HepG2 (cell line): ENCODE measurements at regions not wholly inside any gene's neighbourhood (a gene's known extent, or its start where the extent isn't known, plus 50 kb on each side); places are given as distances from the start of the nearest gene placed in this dataset.

Experiments
- EED ChIP-seq: sonication (generic); formaldehyde crosslinking; IDR thresholded peaks from 2 replicates; pipeline ENCODE4 v1.5.0; 2020; ENCODE audit warnings: mild to moderate bottlenecking, missing genetic modification reagents
- GATAD2A ChIP-seq: IDR thresholded peaks from 2 replicates; pipeline ENCODE4 v1.6.1; 2016
- KLF13 ChIP-seq: sonication (generic); formaldehyde crosslinking; IDR thresholded peaks from 2 replicates; pipeline ENCODE4 v1.4.0; 2020; ENCODE audit warnings: mild to moderate bottlenecking, missing genetic modification reagents
- NFATC3 ChIP-seq: sonication (generic); formaldehyde crosslinking; IDR thresholded peaks from 2 replicates; pipeline ENCODE4 v1.5.1; 2020; ENCODE audit warnings: mild to moderate bottlenecking, missing genetic modification reagents
- POGK ChIP-seq: sonication (generic); formaldehyde crosslinking; conservative IDR thresholded peaks from 2 replicates; pipeline ENCODE4 v1.8.0; 2022; ENCODE audit warnings: mild to moderate bottlenecking, moderate library complexity, missing genetic modification reagents
- SKI ChIP-seq: fragments of 450-650 bp; IDR thresholded peaks from one replicate; pipeline ENCODE4 v1.6.1; 2018; ENCODE audit warnings: mild to moderate bottlenecking; ENCODE audit not compliant: partially characterized antibody
- U2AF1 ChIP-seq: fragments of 200-400 bp; formaldehyde crosslinking; optimal IDR thresholded peaks from 2 replicates; pipeline ENCODE3; 2017; ENCODE audit warnings: mild to moderate bottlenecking, low read depth, low read length
- ZNF230 ChIP-seq: sonication (generic); formaldehyde crosslinking; IDR thresholded peaks from 2 replicates; pipeline ENCODE4 v1.4.0; 2020; ENCODE audit warnings: mild to moderate bottlenecking, missing genetic modification reagents
- ZNF256 ChIP-seq: sonication (generic); formaldehyde crosslinking; conservative IDR thresholded peaks from 2 replicates; pipeline ENCODE4 v1.4.0; 2020; ENCODE audit warnings: missing genetic modification reagents
- ZNF558 ChIP-seq: sonication (generic); formaldehyde crosslinking; IDR thresholded peaks from 2 replicates; pipeline ENCODE4 v1.9.0; 2022; ENCODE audit warnings: mild to moderate bottlenecking, missing genetic modification reagents, borderline replicate concordance
- ZNF564 ChIP-seq: sonication (generic); formaldehyde crosslinking; IDR thresholded peaks from 2 replicates; pipeline ENCODE4 v1.8.1; 2023; ENCODE audit warnings: mild to moderate bottlenecking, missing genetic modification reagents
- ZNF616 ChIP-seq: sonication (generic); formaldehyde crosslinking; IDR thresholded peaks from 2 replicates; pipeline ENCODE4 v1.5.0; 2020; ENCODE audit warnings: low read depth, mild to moderate bottlenecking, missing genetic modification reagents
- TF ChIP-seq, protein P1 (sequence below): sonication (generic); formaldehyde crosslinking; IDR thresholded peaks from 2 replicates; pipeline ENCODE4 v1.5.1; 2020; ENCODE audit warnings: mild to moderate bottlenecking, missing genetic modification reagents, borderline replicate concordance
- TF ChIP-seq, protein P2 (sequence below): sonication (generic); formaldehyde crosslinking; IDR thresholded peaks from 2 replicates; pipeline ENCODE4 v1.4.0; 2020; ENCODE audit warnings: mild to moderate bottlenecking, missing genetic modification reagents, borderline replicate concordance
- TF ChIP-seq, protein P3 (sequence below): sonication (generic); formaldehyde crosslinking; IDR thresholded peaks from 2 replicates; pipeline ENCODE4 v1.5.1; 2020; ENCODE audit warnings: missing genetic modification reagents, mild to moderate bottlenecking, borderline replicate concordance

- TF ChIP-seq, protein P1, sequence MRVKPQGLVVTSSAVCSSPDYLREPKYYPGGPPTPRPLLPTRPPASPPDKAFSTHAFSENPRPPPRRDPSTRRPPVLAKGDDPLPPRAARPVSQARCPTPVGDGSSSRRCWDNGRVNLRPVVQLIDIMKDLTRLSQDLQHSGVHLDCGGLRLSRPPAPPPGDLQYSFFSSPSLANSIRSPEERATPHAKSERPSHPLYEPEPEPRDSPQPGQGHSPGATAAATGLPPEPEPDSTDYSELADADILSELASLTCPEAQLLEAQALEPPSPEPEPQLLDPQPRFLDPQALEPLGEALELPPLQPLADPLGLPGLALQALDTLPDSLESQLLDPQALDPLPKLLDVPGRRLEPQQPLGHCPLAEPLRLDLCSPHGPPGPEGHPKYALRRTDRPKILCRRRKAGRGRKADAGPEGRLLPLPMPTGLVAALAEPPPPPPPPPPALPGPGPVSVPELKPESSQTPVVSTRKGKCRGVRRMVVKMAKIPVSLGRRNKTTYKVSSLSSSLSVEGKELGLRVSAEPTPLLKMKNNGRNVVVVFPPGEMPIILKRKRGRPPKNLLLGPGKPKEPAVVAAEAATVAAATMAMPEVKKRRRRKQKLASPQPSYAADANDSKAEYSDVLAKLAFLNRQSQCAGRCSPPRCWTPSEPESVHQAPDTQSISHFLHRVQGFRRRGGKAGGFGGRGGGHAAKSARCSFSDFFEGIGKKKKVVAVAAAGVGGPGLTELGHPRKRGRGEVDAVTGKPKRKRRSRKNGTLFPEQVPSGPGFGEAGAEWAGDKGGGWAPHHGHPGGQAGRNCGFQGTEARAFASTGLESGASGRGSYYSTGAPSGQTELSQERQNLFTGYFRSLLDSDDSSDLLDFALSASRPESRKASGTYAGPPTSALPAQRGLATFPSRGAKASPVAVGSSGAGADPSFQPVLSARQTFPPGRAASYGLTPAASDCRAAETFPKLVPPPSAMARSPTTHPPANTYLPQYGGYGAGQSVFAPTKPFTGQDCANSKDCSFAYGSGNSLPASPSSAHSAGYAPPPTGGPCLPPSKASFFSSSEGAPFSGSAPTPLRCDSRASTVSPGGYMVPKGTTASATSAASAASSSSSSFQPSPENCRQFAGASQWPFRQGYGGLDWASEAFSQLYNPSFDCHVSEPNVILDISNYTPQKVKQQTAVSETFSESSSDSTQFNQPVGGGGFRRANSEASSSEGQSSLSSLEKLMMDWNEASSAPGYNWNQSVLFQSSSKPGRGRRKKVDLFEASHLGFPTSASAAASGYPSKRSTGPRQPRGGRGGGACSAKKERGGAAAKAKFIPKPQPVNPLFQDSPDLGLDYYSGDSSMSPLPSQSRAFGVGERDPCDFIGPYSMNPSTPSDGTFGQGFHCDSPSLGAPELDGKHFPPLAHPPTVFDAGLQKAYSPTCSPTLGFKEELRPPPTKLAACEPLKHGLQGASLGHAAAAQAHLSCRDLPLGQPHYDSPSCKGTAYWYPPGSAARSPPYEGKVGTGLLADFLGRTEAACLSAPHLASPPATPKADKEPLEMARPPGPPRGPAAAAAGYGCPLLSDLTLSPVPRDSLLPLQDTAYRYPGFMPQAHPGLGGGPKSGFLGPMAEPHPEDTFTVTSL: peak; percentile 44; the same call in 1 of the 2 replicates
- TF ChIP-seq, protein P2, sequence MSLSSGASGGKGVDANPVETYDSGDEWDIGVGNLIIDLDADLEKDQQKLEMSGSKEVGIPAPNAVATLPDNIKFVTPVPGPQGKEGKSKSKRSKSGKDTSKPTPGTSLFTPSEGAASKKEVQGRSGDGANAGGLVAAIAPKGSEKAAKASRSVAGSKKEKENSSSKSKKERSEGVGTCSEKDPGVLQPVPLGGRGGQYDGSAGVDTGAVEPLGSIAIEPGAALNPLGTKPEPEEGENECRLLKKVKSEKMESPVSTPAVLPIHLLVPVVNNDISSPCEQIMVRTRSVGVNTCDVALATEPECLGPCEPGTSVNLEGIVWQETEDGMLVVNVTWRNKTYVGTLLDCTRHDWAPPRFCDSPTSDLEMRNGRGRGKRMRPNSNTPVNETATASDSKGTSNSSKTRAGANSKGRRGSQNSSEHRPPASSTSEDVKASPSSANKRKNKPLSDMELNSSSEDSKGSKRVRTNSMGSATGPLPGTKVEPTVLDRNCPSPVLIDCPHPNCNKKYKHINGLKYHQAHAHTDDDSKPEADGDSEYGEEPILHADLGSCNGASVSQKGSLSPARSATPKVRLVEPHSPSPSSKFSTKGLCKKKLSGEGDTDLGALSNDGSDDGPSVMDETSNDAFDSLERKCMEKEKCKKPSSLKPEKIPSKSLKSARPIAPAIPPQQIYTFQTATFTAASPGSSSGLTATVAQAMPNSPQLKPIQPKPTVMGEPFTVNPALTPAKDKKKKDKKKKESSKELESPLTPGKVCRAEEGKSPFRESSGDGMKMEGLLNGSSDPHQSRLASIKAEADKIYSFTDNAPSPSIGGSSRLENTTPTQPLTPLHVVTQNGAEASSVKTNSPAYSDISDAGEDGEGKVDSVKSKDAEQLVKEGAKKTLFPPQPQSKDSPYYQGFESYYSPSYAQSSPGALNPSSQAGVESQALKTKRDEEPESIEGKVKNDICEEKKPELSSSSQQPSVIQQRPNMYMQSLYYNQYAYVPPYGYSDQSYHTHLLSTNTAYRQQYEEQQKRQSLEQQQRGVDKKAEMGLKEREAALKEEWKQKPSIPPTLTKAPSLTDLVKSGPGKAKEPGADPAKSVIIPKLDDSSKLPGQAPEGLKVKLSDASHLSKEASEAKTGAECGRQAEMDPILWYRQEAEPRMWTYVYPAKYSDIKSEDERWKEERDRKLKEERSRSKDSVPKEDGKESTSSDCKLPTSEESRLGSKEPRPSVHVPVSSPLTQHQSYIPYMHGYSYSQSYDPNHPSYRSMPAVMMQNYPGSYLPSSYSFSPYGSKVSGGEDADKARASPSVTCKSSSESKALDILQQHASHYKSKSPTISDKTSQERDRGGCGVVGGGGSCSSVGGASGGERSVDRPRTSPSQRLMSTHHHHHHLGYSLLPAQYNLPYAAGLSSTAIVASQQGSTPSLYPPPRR: peak; percentile 98
- TF ChIP-seq, protein P3, sequence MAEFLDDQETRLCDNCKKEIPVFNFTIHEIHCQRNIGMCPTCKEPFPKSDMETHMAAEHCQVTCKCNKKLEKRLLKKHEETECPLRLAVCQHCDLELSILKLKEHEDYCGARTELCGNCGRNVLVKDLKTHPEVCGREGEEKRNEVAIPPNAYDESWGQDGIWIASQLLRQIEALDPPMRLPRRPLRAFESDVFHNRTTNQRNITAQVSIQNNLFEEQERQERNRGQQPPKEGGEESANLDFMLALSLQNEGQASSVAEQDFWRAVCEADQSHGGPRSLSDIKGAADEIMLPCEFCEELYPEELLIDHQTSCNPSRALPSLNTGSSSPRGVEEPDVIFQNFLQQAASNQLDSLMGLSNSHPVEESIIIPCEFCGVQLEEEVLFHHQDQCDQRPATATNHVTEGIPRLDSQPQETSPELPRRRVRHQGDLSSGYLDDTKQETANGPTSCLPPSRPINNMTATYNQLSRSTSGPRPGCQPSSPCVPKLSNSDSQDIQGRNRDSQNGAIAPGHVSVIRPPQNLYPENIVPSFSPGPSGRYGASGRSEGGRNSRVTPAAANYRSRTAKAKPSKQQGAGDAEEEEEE: no peak
- TF ChIP-seq NFATC3: no peak
- 0 out of 2 replicates have a peak, but pooled peaks have one; percentile 44 for TF ChIP-seq ZNF256
- TF ChIP-seq GATAD2A: peak; percentile 93
- peak; percentile 57; the same call in 1 of the 2 replicates for TF ChIP-seq ZNF564 (CRISPR knock-in tag)
- no peak for TF ChIP-seq U2AF1
- TF ChIP-seq ZNF616 (CRISPR knock-in tag): no peak; the same call in 1 of the 2 replicates
- TF ChIP-seq ZNF558 (CRISPR knock-in tag): peak; percentile 63; the same call in 1 of the 2 replicates
- TF ChIP-seq SKI: no peak
- TF ChIP-seq KLF13 (CRISPR knock-in tag): peak; percentile 80; the same call in 1 of the 2 replicates
- TF ChIP-seq ZNF230 (CRISPR knock-in tag): no peak
- TF ChIP-seq EED (CRISPR knock-in tag): peak; percentile 25; the same call in 1 of the 2 replicates
- TF ChIP-seq POGK (CRISPR knock-in tag): peak; percentile 93
Measured at GRCh38 chr17:83174362-83175118, 95.1 kb downstream of the METRNL start (continued).
